GM12874 (cell line): ENCODE measurements at regions not wholly inside any gene's neighbourhood (a gene's known extent, or its start where the extent isn't known, plus 50 kb on each side); places are given as distances from the start of the nearest gene placed in this dataset.

Experiments used
- TF ChIP-seq, protein P1 (sequence below): IDR thresholded peaks from 2 replicates; pipeline ENCODE4 v1.5.1; 2011; ENCODE audit warnings: low read depth, mild to moderate bottlenecking, control low read depth, low read length, moderate library complexity; ENCODE audit not compliant: insufficient read depth

DNA sequence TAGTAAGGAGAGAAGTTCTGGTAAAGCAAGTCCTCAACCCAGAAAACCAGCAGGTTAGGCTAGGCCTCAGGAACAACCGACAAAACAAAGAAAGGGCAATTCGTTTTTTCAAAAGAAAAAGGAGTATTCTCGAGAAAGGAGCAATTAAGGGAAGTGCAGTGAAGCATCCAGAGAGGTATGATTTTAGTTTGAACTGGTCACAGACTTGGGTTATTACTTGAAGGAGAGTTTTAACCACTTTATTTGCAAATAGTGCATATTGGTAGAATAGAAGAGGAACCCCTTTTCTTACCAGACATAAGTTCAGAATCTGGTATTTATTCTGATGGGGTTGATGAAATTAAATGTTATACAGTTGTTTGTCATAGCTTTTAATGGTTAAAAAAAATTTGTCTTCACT, 110.0 kb upstream of the GCFC2 start:
- TF ChIP-seq, protein P1, sequence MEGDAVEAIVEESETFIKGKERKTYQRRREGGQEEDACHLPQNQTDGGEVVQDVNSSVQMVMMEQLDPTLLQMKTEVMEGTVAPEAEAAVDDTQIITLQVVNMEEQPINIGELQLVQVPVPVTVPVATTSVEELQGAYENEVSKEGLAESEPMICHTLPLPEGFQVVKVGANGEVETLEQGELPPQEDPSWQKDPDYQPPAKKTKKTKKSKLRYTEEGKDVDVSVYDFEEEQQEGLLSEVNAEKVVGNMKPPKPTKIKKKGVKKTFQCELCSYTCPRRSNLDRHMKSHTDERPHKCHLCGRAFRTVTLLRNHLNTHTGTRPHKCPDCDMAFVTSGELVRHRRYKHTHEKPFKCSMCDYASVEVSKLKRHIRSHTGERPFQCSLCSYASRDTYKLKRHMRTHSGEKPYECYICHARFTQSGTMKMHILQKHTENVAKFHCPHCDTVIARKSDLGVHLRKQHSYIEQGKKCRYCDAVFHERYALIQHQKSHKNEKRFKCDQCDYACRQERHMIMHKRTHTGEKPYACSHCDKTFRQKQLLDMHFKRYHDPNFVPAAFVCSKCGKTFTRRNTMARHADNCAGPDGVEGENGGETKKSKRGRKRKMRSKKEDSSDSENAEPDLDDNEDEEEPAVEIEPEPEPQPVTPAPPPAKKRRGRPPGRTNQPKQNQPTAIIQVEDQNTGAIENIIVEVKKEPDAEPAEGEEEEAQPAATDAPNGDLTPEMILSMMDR: no peak

DNA sequence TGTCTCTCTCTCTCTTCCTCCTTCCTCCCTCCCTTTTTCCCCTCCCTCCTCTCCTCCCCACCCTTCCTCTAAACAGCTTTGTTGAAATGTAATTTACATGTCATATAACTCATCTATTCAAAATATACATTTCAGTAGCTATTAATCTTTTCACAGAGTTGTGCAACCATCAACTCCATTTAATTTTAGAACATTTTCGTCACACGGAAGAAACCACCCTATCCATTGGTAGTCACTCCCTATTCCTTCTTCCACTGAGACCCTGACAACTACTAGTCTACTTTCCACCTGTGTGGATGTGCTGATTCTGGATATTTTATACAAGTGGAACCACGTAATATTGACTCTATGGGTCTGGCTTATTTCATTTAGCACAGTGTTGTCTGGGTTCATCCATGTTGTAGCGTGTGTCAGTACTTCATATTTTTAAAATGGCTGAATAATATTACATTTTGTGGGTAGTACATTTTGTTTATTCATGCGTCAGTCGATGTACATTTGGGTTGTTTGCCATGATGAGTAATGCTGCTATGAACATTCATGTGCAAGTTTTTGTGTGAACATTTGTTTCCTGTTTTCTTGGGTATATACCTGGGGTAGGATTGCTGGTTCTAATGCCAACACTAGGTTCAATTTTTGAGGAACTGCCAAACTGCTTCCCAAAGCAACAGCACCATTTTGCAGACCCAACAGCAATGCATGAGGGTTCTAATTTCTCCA, 100.1 kb upstream of the GCFC2 start:
- TF ChIP-seq, protein P1: no peak

DNA sequence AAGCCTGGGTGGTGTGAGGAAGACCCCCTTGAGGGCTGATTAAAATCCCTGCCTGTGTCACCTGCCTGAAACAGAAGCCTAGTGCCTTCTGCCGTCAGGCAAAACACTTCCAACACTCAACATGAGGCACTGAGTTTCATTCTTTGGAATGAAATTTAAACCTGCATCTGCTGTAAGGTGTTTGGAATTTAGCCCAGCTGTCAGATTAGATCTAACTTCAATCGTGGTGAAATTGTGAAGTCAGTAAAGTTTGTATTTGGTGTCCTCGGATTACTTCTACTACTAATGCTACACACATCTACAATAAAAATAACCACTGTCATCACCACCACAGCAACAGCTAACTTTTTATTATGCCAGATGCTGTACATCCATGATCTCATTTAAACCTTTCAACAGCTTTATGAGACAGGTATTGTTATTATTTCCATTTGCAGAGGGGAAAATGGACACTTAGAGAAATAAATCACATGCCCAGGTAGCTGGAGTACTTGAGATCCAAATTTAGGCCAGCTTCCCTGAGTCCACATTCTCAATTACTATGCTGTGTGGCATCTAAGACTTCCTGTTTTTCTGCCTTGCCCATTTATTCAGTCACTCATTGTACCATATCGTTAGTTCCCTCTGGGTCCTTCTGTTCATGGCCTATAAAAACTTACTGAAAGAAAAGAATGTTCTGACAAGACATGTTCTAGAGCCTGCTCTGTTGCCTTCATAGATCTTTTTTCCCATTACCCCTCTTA, 98.2 kb upstream of the GCFC2 start:
- TF ChIP-seq, protein P1: no peak

DNA sequence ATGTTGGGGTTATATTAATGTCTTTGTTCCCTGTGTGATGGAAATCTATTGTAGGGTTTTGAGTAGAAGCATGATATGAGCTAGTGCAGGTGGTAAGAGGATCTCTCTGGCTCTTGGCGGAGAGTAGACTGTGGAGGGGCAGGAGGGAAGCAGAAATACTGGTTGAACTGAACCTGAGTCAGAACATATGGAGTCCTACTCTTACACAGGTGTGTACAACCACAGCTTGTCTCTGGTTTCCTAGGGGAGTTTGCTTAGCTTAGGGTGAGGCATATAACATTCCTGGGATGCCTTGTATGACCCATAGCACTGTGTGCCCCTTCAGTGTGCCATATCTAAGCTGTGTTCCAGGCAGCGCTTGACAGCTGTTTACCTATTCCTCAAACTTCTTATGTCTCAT, 97.3 kb upstream of the GCFC2 start:
- TF ChIP-seq, protein P1: no peak

DNA sequence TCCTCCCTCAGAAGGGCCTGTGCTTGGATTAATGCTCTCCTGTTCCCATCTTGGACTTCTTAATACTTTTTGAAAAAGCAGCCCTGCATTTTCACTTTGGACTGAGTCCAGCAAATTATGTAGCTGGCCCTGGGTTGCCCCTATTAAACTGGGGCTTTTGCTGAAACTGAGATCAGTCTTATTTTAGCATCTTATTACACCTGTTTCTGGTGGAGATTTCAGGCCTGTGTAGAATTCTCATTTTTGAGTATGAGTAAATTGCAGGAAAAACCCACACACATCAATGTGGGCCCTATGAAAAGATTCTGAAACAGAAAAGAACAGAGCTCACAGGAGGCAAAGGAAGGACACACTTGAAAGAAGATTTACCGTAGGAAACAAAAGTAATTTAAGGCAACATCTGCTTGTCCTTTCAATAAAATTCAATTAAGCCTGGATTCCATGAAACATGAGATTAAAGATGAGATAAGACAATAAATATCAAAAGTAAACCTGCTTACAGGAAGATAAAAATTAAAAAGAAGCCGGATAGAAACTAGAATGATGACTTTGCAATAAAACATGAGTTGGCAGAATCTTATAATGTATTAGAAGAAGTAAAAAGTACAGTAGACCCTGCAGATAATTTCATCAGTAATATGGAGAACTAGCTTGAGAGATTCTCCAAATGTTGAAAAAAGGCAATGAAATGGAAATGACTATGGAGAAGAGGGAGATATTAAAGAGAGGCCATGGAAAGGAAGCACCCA, 90.7 kb upstream of the GCFC2 start:
- TF ChIP-seq, protein P1: no peak

DNA sequence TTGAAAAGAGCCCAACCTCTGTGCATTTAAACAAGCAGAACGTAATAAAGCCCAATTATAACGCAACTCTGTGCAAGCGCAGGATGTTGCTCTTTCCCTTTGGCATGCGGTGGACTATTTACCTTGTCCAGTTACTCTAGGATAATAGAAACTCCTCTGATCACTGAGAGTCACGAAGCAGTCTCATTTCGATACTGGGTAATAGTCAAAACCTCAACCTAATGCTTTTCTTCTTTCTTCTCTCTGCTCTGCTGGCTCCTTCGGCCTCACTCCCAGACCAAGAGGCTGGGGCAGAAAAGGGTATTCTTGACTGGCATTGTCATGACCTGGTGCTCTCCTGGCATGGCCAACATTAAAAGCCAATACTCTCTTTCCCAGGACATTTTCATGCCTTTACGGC, 89.7 kb upstream of the GCFC2 start:
- TF ChIP-seq, protein P1: no peak

DNA sequence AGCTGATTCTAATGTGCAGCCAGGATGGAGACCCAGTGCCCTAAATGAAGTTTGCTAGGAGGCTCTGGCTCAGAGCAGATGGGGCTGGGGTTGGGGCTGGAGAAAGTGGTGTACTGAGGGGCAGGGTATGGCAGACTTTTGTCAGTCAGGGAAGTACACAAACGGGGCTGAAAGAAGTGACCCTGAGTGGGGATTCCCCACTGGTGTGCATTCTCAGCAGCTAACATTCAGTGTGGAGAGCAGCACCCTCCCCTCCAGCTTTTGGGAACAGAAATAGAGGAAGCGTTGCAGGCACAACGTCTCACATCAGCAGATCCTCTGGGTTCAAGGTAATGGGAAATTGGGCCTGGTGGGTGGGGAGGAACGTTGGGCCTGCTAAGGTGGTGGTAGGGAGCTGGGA, 89.1 kb upstream of the GCFC2 start:
- TF ChIP-seq, protein P1: no peak
